GM12878 (cell line): ENCODE measurements at regions not wholly inside any gene's neighbourhood (a gene's known extent, or its start where the extent isn't known, plus 50 kb on each side); places are given as distances from the start of the nearest gene placed in this dataset.

Experiments used
- ATAC-seq: fragments of 200-7000 bp; cut with Tn5 transposase; 3 replicates; pipeline ENCODE4 v1.9.1; 2020; ENCODE audit warnings: mild to moderate bottlenecking, moderate library complexity
- BruUV-seq: library from RNA; stranded (reverse); fragments of 400-500 nt; replicated peaks from 2 replicates; lab custom pipeline; 2021; lab: Mats Ljungman, UMichigan
- CTCF ChIA-PET: fragments of 300-600 bp; sonication (Branson Sonifier 250); formaldehyde crosslinking; extraction: SDS; loops from one replicate; lab custom pipeline; 2021; ENCODE audit warnings: inconsistent platforms; lab: Yijun Ruan, JAX
- POLR2A ChIA-PET: fragments of 350-600 bp; formaldehyde crosslinking; extraction: SDS; loops from one replicate; lab custom pipeline; 2021; ENCODE audit warnings: inconsistent platforms; lab: Charles Lee
- RAD21 ChIA-PET: fragments of 300-600 bp; sonication (Branson Sonifier 250); formaldehyde crosslinking; loops from one replicate; lab custom pipeline; 2023; ENCODE audit warnings: antibody characterized with exemption; ENCODE audit not compliant: unreplicated experiment; lab: Charles Lee
- SMC1A ChIA-PET: fragments of 300-600 bp; sonication (Branson Sonifier 250); formaldehyde crosslinking; loops from one replicate; lab custom pipeline; 2023; ENCODE audit not compliant: unreplicated experiment, uncharacterized antibody; lab: Charles Lee
- DNase-seq: peaks from one replicate; pipeline ENCODE4 v3.0.0-alpha.2; 2011; ENCODE audit warnings: low read depth, low spot score
- FAIRE-seq: peaks from 3 replicates; lab custom pipeline; 2011; peaks lifted over from hg19 to GRCh38; lab: Jason Lieb, UNC
- H2AFZ ChIP-seq: 2 replicates; pipeline ENCODE4 v1.6.0; 2011; ENCODE audit warnings: low read depth, low read length, control low read depth; ENCODE audit not compliant: control insufficient read depth
- H3K27ac ChIP-seq: 2 replicates; pipeline ENCODE4 v1.5.1; 2011; ENCODE audit warnings: control low read depth; ENCODE audit not compliant: control insufficient read depth, insufficient read depth
- H3K27me3 ChIP-seq, 2 experiments: replicated peaks in 1 of 2; 2 replicates each; pipeline versions ENCODE4 v1.6.0 to v1.6.1; 2011; ENCODE audit warnings: low read length in 1 of 2; ENCODE audit not compliant: control insufficient read depth in 2 of 2, insufficient read depth in 2 of 2
- H3K36me3 ChIP-seq, 2 experiments: 2 replicates each; pipeline ENCODE4 v1.5.1; 2011; ENCODE audit warnings: low read length in 1 of 2; ENCODE audit not compliant: control insufficient read depth in 2 of 2, insufficient read depth in 2 of 2
- H3K4me1 ChIP-seq: 2 replicates; pipeline ENCODE4 v1.6.1; 2011; ENCODE audit warnings: mild to moderate bottlenecking, low read length, moderate library complexity, mixed read lengths; ENCODE audit not compliant: control insufficient read depth, insufficient read depth
- H3K4me2 ChIP-seq: 2 replicates; pipeline ENCODE4 v1.6.0; 2011; ENCODE audit warnings: control low read depth; ENCODE audit not compliant: control insufficient read depth, insufficient read depth
- H3K4me3 ChIP-seq: fragments of 200-600 bp; sonication (generic); 2 replicates; pipeline ENCODE4 v1.5.1; 2016
- H3K79me2 ChIP-seq: 2 replicates; pipeline ENCODE4 v1.6.0; 2011; ENCODE audit warnings: low read length; ENCODE audit not compliant: control insufficient read depth, insufficient read depth
- H3K9ac ChIP-seq: 2 replicates; pipeline ENCODE4 v1.8.0; 2011; ENCODE audit warnings: low read length, control low read depth, mixed read lengths; ENCODE audit not compliant: control insufficient read depth, insufficient read depth
- H3K9me3 ChIP-seq: replicated peaks from 3 replicates; pipeline ENCODE4 v1.5.1; 2011; ENCODE audit warnings: mild to moderate bottlenecking, low read length; ENCODE audit not compliant: control insufficient read depth, insufficient read depth
- H4K20me1 ChIP-seq: 2 replicates; pipeline ENCODE4 v1.6.0; 2011; ENCODE audit not compliant: control insufficient read depth, insufficient read depth
- ATF7 ChIP-seq: fragments of 450-650 bp; IDR thresholded peaks from 2 replicates; pipeline ENCODE4 v1.6.1; 2016; ENCODE audit warnings: low read depth, mild to moderate bottlenecking
- IRF4 ChIP-seq: IDR thresholded peaks from 2 replicates; pipeline ENCODE4 v1.6.1; 2011; ENCODE audit warnings: low read depth, low read length
- MYB ChIP-seq: fragments of 150-350 bp; IDR thresholded peaks from 2 replicates; pipeline ENCODE4 v1.6.1; 2014; ENCODE audit warnings: mild to moderate bottlenecking, low read depth, low read length, borderline replicate concordance
- RBBP5 ChIP-seq: fragments of 200-600 bp; sonication (generic); conservative IDR thresholded peaks from 2 replicates; pipeline ENCODE4 v1.6.1; 2016
- STAT1 ChIP-seq: fragments of 450-650 bp; conservative IDR thresholded peaks from 2 replicates; pipeline ENCODE4 v1.6.1; 2014; ENCODE audit warnings: antibody characterized with exemption, mild to moderate bottlenecking
- TBL1XR1 ChIP-seq: IDR thresholded peaks from 2 replicates; pipeline ENCODE4 v1.6.1; 2012; ENCODE audit warnings: low read depth, low read length, improper control_type of control experiment
- ZNF24 ChIP-seq: fragments of 450-650 bp; IDR thresholded peaks from 2 replicates; pipeline ENCODE4 v1.6.1; 2017; ENCODE audit warnings: antibody characterized with exemption, mild to moderate bottlenecking
- ZNF384 ChIP-seq: IDR thresholded peaks from 2 replicates; pipeline ENCODE4 v1.6.1; 2012; ENCODE audit warnings: low read depth, mild to moderate bottlenecking, low read length, improper control_type of control experiment, borderline replicate concordance
- in situ Hi-C: fragments of 300-500 bp; cut with MboI; formaldehyde crosslinking; loops from 9 replicates; pipeline ENCODE4 v1.14.3; 2018; ENCODE audit warnings: mixed read lengths
- intact Hi-C: fragments of 100-400 bp; cut with micrococcal nuclease; formaldehyde crosslinking; loops from one replicate; pipeline ENCODE4 v1.14.2; 2022; ENCODE audit not compliant: unreplicated experiment
- TF ChIP-seq, protein P1 (sequence below): fragments of 450-650 bp; formaldehyde crosslinking; IDR thresholded peaks from 2 replicates; pipeline ENCODE4 v1.4.0; 2022; ENCODE audit warnings: mild to moderate bottlenecking, moderate library complexity
- TF ChIP-seq, protein P2 (sequence below): fragments of 450-650 bp; IDR thresholded peaks from 2 replicates; pipeline ENCODE4 v1.6.1; 2016; ENCODE audit warnings: mild to moderate bottlenecking
- TF ChIP-seq, protein P3 (sequence below): fragments of 450-650 bp; IDR thresholded peaks from 2 replicates; pipeline ENCODE4 v1.6.1; 2017; ENCODE audit warnings: mild to moderate bottlenecking, low read depth, inconsistent platforms; ENCODE audit not compliant: poor library complexity, severe bottlenecking

DNA sequence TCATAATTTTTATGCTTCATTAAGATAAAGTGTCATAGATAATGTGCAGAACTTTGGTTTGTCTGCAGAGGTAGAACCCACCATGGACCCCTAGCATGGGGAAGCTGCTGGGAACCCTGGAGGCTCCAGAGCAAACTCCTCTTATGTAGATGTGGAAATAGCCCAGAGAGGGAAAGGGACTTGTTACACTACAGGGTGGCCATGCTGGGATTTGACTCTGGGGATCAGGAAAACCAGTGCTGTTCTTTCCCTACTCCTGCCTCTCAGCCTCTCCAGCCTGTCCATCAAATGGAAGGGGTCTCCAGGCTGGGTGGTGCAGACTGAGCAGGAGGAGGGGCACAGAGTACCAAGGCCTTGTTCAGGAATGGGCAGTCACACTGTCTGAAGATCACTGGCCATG lies 54.2 kb downstream of the MSX1 start:
- intact Hi-C loops = no loop called here
- Histone ChIP-seq H3K27me3 (peaks cover 0 to 3% of the 10 kb centered on the region in 2 experiments; a peak in 1 of 4 replicates), H3K79me2 (no peaks in the 10 kb centered on the region), H2AFZ (no peak overlapping the region)
- DNase-seq (no peak), FAIRE-seq (no peak)
- in situ Hi-C loops = no loop called here
- POLR2A ChIA-PET = no interaction called here
- TF ChIP-seq, protein P1, sequence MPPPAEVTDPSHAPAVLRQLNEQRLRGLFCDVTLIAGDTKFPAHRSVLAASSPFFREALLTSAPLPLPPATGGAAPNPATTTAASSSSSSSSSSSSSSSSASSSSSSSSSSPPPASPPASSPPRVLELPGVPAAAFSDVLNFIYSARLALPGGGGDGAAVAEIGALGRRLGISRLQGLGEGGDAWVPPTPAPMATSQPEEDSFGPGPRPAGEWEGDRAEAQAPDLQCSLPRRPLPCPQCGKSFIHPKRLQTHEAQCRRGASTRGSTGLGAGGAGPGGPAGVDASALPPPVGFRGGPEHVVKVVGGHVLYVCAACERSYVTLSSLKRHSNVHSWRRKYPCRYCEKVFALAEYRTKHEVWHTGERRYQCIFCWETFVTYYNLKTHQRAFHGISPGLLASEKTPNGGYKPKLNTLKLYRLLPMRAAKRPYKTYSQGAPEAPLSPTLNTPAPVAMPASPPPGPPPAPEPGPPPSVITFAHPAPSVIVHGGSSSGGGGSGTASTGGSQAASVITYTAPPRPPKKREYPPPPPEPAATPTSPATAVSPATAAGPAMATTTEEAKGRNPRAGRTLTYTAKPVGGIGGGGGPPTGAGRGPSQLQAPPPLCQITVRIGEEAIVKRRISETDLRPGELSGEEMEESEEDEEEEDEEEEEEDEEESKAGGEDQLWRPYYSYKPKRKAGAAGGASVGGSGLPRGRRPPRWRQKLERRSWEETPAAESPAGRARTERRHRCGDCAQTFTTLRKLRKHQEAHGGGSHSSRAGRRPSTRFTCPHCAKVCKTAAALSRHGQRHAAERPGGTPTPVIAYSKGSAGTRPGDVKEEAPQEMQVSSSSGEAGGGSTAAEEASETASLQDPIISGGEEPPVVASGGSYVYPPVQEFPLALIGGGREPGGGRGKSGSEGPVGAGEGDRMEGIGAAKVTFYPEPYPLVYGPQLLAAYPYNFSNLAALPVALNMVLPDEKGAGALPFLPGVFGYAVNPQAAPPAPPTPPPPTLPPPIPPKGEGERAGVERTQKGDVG = no peak
- TF ChIP-seq ATF7 (no peak), MYB (no peak), RBBP5 (no peak), TBL1XR1 (no peak), IRF4 (no peak), ZNF24 (no peak), STAT1 (no peak), ZNF384 (no peak)
- TF ChIP-seq, protein P2, sequence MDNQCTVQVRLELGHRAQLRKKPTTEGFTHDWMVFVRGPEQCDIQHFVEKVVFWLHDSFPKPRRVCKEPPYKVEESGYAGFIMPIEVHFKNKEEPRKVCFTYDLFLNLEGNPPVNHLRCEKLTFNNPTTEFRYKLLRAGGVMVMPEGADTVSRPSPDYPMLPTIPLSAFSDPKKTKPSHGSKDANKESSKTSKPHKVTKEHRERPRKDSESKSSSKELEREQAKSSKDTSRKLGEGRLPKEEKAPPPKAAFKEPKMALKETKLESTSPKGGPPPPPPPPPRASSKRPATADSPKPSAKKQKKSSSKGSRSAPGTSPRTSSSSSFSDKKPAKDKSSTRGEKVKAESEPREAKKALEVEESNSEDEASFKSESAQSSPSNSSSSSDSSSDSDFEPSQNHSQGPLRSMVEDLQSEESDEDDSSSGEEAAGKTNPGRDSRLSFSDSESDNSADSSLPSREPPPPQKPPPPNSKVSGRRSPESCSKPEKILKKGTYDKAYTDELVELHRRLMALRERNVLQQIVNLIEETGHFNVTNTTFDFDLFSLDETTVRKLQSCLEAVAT = no peak
- TF ChIP-seq, protein P3, sequence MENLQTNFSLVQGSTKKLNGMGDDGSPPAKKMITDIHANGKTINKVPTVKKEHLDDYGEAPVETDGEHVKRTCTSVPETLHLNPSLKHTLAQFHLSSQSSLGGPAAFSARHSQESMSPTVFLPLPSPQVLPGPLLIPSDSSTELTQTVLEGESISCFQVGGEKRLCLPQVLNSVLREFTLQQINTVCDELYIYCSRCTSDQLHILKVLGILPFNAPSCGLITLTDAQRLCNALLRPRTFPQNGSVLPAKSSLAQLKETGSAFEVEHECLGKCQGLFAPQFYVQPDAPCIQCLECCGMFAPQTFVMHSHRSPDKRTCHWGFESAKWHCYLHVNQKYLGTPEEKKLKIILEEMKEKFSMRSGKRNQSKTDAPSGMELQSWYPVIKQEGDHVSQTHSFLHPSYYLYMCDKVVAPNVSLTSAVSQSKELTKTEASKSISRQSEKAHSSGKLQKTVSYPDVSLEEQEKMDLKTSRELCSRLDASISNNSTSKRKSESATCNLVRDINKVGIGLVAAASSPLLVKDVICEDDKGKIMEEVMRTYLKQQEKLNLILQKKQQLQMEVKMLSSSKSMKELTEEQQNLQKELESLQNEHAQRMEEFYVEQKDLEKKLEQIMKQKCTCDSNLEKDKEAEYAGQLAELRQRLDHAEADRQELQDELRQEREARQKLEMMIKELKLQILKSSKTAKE = no peak
- TF ChIP-seq, all 136 proteins: peak for 0
- H3K4me1 ChIP-seq = no peaks in the 10 kb centered on the region
- H3K9me3 ChIP-seq = no peaks in the 10 kb centered on the region
- no peak for ATAC-seq
- H3K4me3 ChIP-seq = no peak overlapping the region
- no peaks in the 10 kb centered on the region for H3K36me3 ChIP-seq
- SMC1A ChIA-PET = no interaction called here
- BruUV-seq = no TSS peak
- H3K27ac ChIP-seq = no peak overlapping the region
- H3K9ac ChIP-seq = no peak overlapping the region
- CTCF ChIA-PET = no interaction called here
- no peak overlapping the region for H3K4me2 ChIP-seq
- no peaks in the 10 kb centered on the region for H4K20me1 ChIP-seq
- RAD21 ChIA-PET = no interaction called here
